Loucy (cell line): ENCODE measurements at regions not wholly inside any gene's neighbourhood (a gene's known extent, or its start where the extent isn't known, plus 50 kb on each side); places are given as distances from the start of the nearest gene placed in this dataset.

Experiments used
- EZH2phosphoT487 ChIP-seq: fragments of 200-600 bp; IDR thresholded peaks from 2 replicates; pipeline ENCODE4 v1.6.1; 2018; ENCODE audit warnings: antibody characterized with exemption, mild to moderate bottlenecking, moderate library complexity, borderline replicate concordance
- TF ChIP-seq, protein P1 (sequence below): fragments of 200-600 bp; sonication (generic); conservative IDR thresholded peaks from 2 replicates; pipeline ENCODE4 v1.5.1; 2014; ENCODE audit warnings: mild to moderate bottlenecking, antibody characterized with exemption, low read length

DNA sequence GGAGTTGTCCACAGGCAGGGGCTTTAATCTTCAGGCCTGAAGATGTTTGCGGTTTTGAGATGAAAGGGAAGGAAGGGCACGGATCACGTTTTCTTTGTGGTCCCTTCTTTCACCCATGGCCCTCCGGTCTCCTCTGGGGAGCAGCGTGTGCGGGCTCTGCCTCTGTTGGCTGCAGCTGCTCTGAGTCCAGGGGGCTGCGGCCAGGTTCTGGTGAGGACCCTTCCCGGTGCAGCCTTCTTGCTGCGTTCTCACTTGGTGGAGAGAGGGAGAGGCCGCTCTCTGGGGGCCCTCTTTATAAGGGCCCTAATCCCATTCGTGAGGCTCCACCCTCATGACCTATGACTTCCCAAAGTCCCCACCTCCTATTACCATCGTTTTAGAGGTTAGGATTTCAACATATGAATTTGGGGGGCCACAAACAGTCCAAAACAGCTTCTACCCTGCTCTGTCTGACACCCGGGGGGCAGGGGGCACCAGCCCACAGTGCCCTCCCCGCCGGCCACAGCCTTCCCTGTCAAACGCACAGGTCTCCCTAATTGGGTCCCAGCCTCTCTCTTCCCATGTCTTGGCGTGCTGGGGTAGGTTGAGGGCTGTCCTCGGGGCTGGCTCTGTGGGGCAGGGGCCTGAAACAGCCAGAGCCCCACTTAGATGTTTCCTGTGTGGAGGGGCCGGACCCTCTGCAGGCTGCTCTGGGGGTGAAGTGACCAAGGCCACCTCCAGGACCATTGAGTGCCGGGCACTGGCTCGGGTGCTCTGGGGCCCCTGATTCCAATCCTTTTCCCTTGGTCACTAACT is 100.1 kb upstream of the C1orf174 start:
- TF ChIP-seq, protein P1, sequence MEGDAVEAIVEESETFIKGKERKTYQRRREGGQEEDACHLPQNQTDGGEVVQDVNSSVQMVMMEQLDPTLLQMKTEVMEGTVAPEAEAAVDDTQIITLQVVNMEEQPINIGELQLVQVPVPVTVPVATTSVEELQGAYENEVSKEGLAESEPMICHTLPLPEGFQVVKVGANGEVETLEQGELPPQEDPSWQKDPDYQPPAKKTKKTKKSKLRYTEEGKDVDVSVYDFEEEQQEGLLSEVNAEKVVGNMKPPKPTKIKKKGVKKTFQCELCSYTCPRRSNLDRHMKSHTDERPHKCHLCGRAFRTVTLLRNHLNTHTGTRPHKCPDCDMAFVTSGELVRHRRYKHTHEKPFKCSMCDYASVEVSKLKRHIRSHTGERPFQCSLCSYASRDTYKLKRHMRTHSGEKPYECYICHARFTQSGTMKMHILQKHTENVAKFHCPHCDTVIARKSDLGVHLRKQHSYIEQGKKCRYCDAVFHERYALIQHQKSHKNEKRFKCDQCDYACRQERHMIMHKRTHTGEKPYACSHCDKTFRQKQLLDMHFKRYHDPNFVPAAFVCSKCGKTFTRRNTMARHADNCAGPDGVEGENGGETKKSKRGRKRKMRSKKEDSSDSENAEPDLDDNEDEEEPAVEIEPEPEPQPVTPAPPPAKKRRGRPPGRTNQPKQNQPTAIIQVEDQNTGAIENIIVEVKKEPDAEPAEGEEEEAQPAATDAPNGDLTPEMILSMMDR: no peak
- no peak for TF ChIP-seq EZH2phosphoT487
